Esophagus squamous epithelium (tissue), 5 donors: ENCODE measurements at regions not wholly inside any gene's neighbourhood (a gene's known extent, or its start where the extent isn't known, plus 50 kb on each side); places are given as distances from the start of the nearest gene placed in this dataset.
"Not testable (repeated sequence)": the region's sequence is repeated elsewhere in the genome, so short reads cannot be mapped to it uniquely, and the experiment has no call there.

ENCODE experiments used
- DNase-seq: peaks from one replicate; lab custom pipeline; 2025; lab: John Stamatoyannopoulos, UW
- H3K27ac ChIP-seq, 4 donors: fragments of 200-600 bp; sonication (generic); one replicate each; pipeline ENCODE4 v1.5.1; 2016 to 2019; ENCODE audit warnings: mild to moderate bottlenecking in 1 of 4
- H3K27me3 ChIP-seq, 4 donors: fragments of 200-600 bp; sonication (generic); 1 replicate in 3 of 4; 2 replicates in 1 of 4; pipeline versions ENCODE4 v1.5.1 to v1.6.0; 2017 to 2021; ENCODE audit warnings: antibody characterized with exemption in 1 of 4
- H3K36me3 ChIP-seq, 3 donors: fragments of 200-600 bp; sonication (generic); one replicate each; pipeline ENCODE4 v1.5.1; 2016 to 2019
- H3K4me1 ChIP-seq, 3 donors: fragments of 200-600 bp; sonication (generic); one replicate each; pipeline ENCODE4 v1.5.1; 2017 to 2019
- H3K4me3 ChIP-seq, 4 donors: fragments of 200-600 bp; sonication (generic); 1 replicate in 3 of 4; 2 replicates in 1 of 4; pipeline ENCODE4 v1.5.1; 2016 to 2019; ENCODE audit warnings: mild to moderate bottlenecking in 2 of 4, moderate library complexity in 1 of 4
- H3K9me3 ChIP-seq, 3 donors: fragments of 200-600 bp; sonication (generic); one replicate each; pipeline ENCODE4 v1.5.1; 2016 to 2019
- CTCF ChIP-seq, 6 experiments: fragments of 450-650 bp in 4 of 6; fragments of 200-600 bp in 2 of 6; sonication (generic) in 2 of 6; IDR thresholded peaks; one replicate each; pipeline ENCODE4 v1.5.1; 2016 to 2019; ENCODE audit warnings: antibody characterized with exemption in 6 of 6, mild to moderate bottlenecking in 4 of 6, moderate library complexity in 4 of 6
- POLR2A ChIP-seq, 4 donors: fragments of 450-650 bp; IDR thresholded peaks; one replicate each; pipeline ENCODE4 v1.6.1; 2017; ENCODE audit warnings: antibody characterized with exemption in 4 of 4, mild to moderate bottlenecking in 4 of 4, moderate library complexity in 3 of 4
- WGBS, 2 donors: methylation state at CpG; one replicate each; pipeline ENCODE4 v1.1.5; 2018; 5-methylcytosine and 5-hydroxymethylcytosine counted together
- intact Hi-C: fragments of 100-400 bp; cut with DNase I; formaldehyde crosslinking; loops from one replicate; pipeline ENCODE4 v1.15.0; 2022
- donor health status: DM: yes; HTN: yes; CAD: no.

GRCh38 chr6:86683132-86683908 is 254.0 kb upstream of the HTR1E start:
- DNase-seq = no peak
- Histone ChIP-seq H3K36me3 (no peaks in the 10 kb centered on the region), H3K4me1 (no peaks in the 10 kb centered on the region), H3K4me3 (no peak overlapping the region), H3K27ac (no peak overlapping the region), H3K27me3 (no peaks in the 10 kb centered on the region), H3K9me3 (peaks cover 0 to 4% (median 0%) of the 10 kb centered on the region in 3 donors)
- TF ChIP-seq CTCF (IDR thresholded peaks at IDR 0.05) (no peak), POLR2A (IDR thresholded peaks at IDR 0.05) (no peak)
- WGBS, 2 donors = 29 to 47% methylated on average over 1 of the region's 1 CpG
- intact Hi-C loops = no loop called here

GRCh38 chr6:86682297-86682696 is 255.0 kb upstream of the HTR1E start:
- Histone ChIP-seq H3K4me1 (no peaks in the 10 kb centered on the region), H3K27ac (no peak overlapping the region), H3K27me3 (no peaks in the 10 kb centered on the region), H3K4me3 (no peak overlapping the region), H3K9me3 (peaks cover 0 to 4% (median 0%) of the 10 kb centered on the region in 3 donors), H3K36me3 (no peaks in the 10 kb centered on the region)
- intact Hi-C loops = no loop called here
- WGBS, 2 donors = no CpG with 5 or more reads among the region's 1 CpG
- TF ChIP-seq CTCF (IDR thresholded peaks at IDR 0.05) (no peak), POLR2A (IDR thresholded peaks at IDR 0.05) (no peak)
- DNase-seq = no peak

- H3K27ac ChIP-seq, H3K4me1 ChIP-seq, H3K4me3 ChIP-seq, H3K9me3 ChIP-seq, H3K36me3 ChIP-seq, H3K27me3 ChIP-seq, DNase-seq, intact Hi-C loops: not testable (repeated sequence)
- 75% methylated on average over 1 of the region's 1 CpG for WGBS, 2 donors
Measured at GRCh38 chr6:86681140-86681539, 256.2 kb upstream of the HTR1E start.

GRCh38 chr6:86672125-86672524 is 265.2 kb upstream of the HTR1E start:
- 61 to 71% methylated on average over 6 to 8 of the region's 8 CpGs for WGBS, 2 donors
- intact Hi-C loops = not testable (repeated sequence)

GRCh38 chr6:86657192-86657591 is 280.1 kb upstream of the HTR1E start:
- Histone ChIP-seq H3K9me3 (no peaks in the 10 kb centered on the region), H3K27ac (no peak overlapping the region), H3K4me1 (no peaks in the 10 kb centered on the region), H3K36me3 (no peaks in the 10 kb centered on the region), H3K4me3 (no peak overlapping the region), H3K27me3 (no peaks in the 10 kb centered on the region)
- no peak for DNase-seq
- 54 to 73% methylated on average over 2 of the region's 2 CpGs for WGBS, 2 donors
- intact Hi-C loops = no loop called here
- TF ChIP-seq CTCF (IDR thresholded peaks at IDR 0.05) = no peak
- TF ChIP-seq POLR2A (IDR thresholded peaks at IDR 0.05) = no peak

More at GRCh38 chr6:86672125-86672524, 265.2 kb upstream of the HTR1E start:
- peaks cover 0 to 20% (median 0%) of the 10 kb centered on the region in 3 donors for H3K9me3 ChIP-seq
- not testable (repeated sequence) for H3K4me3 ChIP-seq, H3K27ac ChIP-seq, DNase-seq, H3K27me3 ChIP-seq, H3K36me3 ChIP-seq, H3K4me1 ChIP-seq

GRCh38 chr6:86629123-86629522 is 308.2 kb upstream of the HTR1E start:
- H3K9me3 ChIP-seq = peaks cover 0 to 5% (median 0%) of the 10 kb centered on the region in 3 donors
- 4 to 7% methylated on average over 1 of the region's 1 CpG for WGBS, 2 donors
- H3K36me3 ChIP-seq = no peaks in the 10 kb centered on the region
- TF ChIP-seq POLR2A (IDR thresholded peaks at IDR 0.05) = no peak
- TF ChIP-seq CTCF (IDR thresholded peaks at IDR 0.05) = no peak
- no peak for DNase-seq
- no peaks in the 10 kb centered on the region for H3K4me1 ChIP-seq
- H3K4me3 ChIP-seq = no peak overlapping the region
- H3K27ac ChIP-seq = no peak overlapping the region
- intact Hi-C loops = no loop called here
- H3K27me3 ChIP-seq = no peaks in the 10 kb centered on the region
